HG02870 (cell line): ENCODE measurements at regions not wholly inside any gene's neighbourhood (a gene's known extent, or its start where the extent isn't known, plus 50 kb on each side); places are given as distances from the start of the nearest gene placed in this dataset.
"Not testable (repeated sequence)": the region's sequence is repeated elsewhere in the genome, so short reads cannot be mapped to it uniquely, and the experiment has no call there.

Experiments used
- ATAC-seq: cut with Tn5 transposase; IDR thresholded peaks from one replicate; pipeline ENCODE4 v1.9.1; 2021; ENCODE audit warnings: mild to moderate bottlenecking, moderate library complexity; ENCODE audit not compliant: unreplicated experiment

- no peak for ATAC-seq
These were observed 82.2 kb upstream of the GRK3 start for GRCh38 chr22:25482091-25482760.

- ATAC-seq, result no peak
These were observed 81.4 kb upstream of the GRK3 start for GRCh38 chr22:25482868-25483639.

DNA sequence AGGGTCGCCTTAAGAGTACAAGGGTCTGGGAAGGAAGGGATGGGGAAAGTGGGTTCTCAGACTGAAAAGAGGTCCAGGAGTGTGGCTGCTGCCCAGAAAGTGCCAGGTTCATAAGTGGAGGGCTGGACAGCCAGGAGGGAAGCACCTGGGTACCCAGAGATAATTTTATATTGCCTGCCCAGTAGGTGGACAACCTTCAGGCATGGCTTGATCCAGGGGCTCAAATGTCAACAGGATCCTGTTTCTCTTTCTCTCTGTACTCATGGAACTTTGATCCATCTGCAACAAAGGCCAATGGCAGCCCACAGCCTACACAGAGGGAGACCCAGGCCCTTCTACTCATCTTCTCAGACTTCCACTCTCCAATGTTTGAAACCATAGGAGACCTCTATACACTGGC is 80.5 kb upstream of the GRK3 start:
- ATAC-seq, result no peak

DNA sequence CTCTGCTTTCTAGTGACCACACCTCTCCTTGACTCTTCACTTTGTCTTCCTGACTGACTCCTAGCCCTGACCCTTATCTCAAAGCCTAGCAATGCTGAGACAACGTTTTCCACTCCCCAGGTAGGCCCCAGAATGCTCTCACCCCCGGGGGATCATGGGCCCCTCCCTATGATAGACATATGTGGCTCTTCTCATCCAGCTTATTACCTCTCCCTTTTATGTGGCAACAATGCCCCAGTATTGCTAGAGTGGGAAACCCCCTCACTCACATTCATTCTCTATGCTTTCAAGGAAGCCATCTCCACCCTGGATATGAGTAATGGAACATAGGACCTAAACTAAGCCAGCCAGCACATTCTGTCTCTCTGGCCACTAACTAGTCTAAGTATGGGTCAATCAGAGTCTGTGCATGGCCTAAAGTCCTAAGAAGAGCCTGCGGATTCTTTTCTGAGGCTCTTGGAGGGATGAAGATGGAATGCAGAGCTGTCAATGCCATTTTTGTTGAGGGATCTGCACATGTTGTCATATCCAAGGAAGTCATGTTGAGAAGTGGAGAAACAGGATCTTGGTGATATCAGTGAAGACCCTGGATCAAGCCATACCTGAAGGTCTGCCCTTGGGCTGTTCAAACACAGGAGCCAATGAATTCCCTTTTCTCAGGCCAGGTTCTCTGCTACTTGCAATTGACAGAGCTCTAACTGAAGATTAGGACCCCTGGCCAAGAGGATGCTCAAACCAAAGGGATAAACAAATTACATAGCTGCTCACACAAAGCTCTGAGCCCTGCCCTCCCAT is 79.8 kb upstream of the GRK3 start:
- no peak for ATAC-seq

- peak; percentile 58 for ATAC-seq
These were observed 78.6 kb upstream of the GRK3 start for GRCh38 chr22:25485626-25486545.

- ATAC-seq, result no peak
These were observed 77.0 kb upstream of the GRK3 start for GRCh38 chr22:25487508-25487907.

DNA sequence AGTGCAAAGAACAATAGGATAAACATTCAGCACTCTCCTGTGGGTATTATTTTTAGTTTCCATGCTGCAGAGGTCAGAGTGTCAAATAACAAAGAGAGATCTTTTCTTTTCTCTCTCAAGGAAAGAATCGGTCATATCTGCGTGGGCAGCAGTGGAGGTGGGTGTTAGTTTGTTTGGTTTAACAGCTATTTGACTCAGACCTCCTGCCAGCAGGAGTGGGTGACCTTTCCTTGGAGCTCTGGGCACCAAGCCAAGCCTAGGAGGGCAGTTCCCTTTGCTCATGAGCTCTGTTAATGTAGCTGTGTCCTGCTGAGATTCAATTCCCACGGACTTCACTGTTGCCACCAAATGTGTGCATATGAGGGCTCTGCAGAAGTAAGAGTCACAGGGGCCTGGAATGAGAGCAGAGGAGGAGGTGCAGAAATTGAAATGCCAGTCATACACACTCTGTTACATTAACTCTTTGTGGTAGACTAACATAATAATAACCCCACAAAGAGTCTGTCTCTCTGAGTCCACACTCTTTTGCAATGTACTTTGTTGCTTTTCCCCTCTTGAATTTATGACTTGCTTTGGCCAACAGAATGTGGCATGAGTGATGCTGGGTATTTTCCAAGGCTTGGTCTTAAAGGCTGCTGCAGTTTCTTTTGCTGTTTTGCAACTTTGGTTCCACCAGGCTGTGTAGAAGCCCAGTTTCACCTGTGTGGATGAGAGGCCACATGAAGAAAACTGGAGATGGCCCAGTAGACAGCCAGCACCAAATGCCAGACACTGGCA is 76.0 kb upstream of the GRK3 start:
- no peak for ATAC-seq

- no peak for ATAC-seq
These were observed 74.5 kb upstream of the GRK3 start for GRCh38 chr22:25489947-25490346.

- ATAC-seq, result no peak
These were observed 73.6 kb upstream of the GRK3 start for GRCh38 chr22:25490896-25491295.

DNA sequence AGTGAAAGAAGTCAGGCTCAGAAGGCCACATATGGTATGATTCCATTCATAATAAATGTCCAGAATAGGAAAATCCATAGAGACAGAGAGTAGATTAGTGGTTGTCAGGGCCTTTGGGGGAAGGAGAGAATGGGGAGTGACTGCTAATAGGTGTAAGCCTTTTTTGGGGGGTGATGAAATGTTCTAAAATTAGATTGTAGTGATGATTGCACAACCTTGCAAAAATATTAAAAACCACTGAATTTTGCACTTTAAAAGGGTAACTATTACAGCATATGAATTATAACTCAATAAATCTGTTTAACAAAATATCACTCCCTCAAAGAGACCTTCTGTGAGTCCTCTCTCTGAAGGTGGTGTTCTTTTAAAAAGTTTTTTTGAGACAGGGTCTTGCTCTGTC is 72.3 kb upstream of the GRK3 start:
- ATAC-seq, result no peak

- ATAC-seq, result no peak
These were observed 71.4 kb upstream of the GRK3 start for GRCh38 chr22:25492841-25493734.

- ATAC-seq, result no peak
These were observed 70.7 kb upstream of the GRK3 start for GRCh38 chr22:25493794-25494193.

- no peak for ATAC-seq
These were observed 69.7 kb upstream of the GRK3 start for GRCh38 chr22:25494774-25495173.

GRCh38 chr22:25495285-25495684 is 69.2 kb upstream of the GRK3 start:
- ATAC-seq, result no peak

- no peak for ATAC-seq
These were observed 67.9 kb upstream of the GRK3 start for GRCh38 chr22:25496396-25497064.

GRCh38 chr22:25497181-25497641 is 67.3 kb upstream of the GRK3 start:
- no peak for ATAC-seq

DNA sequence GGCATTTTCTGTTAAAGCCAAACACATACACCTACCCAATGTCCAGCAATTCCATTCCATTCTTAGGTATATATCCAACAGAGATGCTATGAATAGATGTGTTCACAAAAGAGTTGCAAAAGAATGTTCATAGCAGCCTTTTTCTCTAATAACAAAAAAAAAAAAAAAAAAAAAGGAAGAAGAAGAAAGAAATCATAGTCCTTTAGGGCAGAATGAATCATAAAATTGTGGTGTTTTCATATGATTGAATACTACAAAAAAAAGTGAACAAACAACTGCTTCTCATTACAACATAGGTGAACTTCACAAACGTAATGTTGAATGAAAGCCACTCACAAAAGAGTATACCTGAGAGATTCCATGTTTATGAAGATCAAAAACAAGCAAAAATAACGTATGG is 66.8 kb upstream of the GRK3 start:
- no peak for ATAC-seq

- ATAC-seq, result not testable (repeated sequence)
These were observed 63.8 kb upstream of the GRK3 start for GRCh38 chr22:25500671-25501070.
